IMR-90 (cell line): ENCODE measurements at regions not wholly inside any gene's neighbourhood (a gene's known extent, or its start where the extent isn't known, plus 50 kb on each side); places are given as distances from the start of the nearest gene placed in this dataset.

Source experiments
- CEBPB ChIP-seq: IDR thresholded peaks from 2 replicates; pipeline ENCODE4 v1.6.1; 2012; ENCODE audit warnings: low read depth, low read length, improper control_type of control experiment
- ELK1 ChIP-seq: fragments of 150-350 bp; IDR thresholded peaks from 2 replicates; pipeline ENCODE4 v1.6.1; 2016; ENCODE audit warnings: low read depth, mild to moderate bottlenecking, low read length, moderate library complexity, borderline replicate concordance
- MXI1 ChIP-seq: IDR thresholded peaks from 2 replicates; pipeline ENCODE4 v1.6.1; 2012; ENCODE audit warnings: low read depth, mild to moderate bottlenecking, low read length, moderate library complexity, borderline replicate concordance
- POLR2A ChIP-seq: IDR thresholded peaks from 2 replicates; pipeline ENCODE4 v1.6.1; 2012; ENCODE audit warnings: mild to moderate bottlenecking, low read depth, low read length
- SMC3 ChIP-seq: fragments of 150-350 bp; IDR thresholded peaks from 2 replicates; pipeline ENCODE4 v1.6.1; 2016; ENCODE audit warnings: low read depth, mild to moderate bottlenecking, antibody characterized with exemption, low read length, moderate library complexity
- TF ChIP-seq, protein P1 (sequence below): fragments of 150-350 bp; IDR thresholded peaks from 2 replicates; pipeline ENCODE4 v1.6.1; 2017; ENCODE audit warnings: mild to moderate bottlenecking, antibody characterized with exemption, low read length, low read depth
- TF ChIP-seq, protein P2 (sequence below): conservative IDR thresholded peaks from 2 replicates; pipeline ENCODE4 v1.5.1; 2012; ENCODE audit warnings: mild to moderate bottlenecking, low read depth, low read length, improper control_type of control experiment

GRCh38 chr2:19784456-19784855 lies 117.3 kb downstream of the TTC32 start:
- TF ChIP-seq POLR2A (no peak), CEBPB (no peak), MXI1 (no peak), SMC3 (no peak), ELK1 (no peak)
- TF ChIP-seq, protein P1, sequence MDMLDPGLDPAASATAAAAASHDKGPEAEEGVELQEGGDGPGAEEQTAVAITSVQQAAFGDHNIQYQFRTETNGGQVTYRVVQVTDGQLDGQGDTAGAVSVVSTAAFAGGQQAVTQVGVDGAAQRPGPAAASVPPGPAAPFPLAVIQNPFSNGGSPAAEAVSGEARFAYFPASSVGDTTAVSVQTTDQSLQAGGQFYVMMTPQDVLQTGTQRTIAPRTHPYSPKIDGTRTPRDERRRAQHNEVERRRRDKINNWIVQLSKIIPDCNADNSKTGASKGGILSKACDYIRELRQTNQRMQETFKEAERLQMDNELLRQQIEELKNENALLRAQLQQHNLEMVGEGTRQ = no peak
- TF ChIP-seq, protein P2, sequence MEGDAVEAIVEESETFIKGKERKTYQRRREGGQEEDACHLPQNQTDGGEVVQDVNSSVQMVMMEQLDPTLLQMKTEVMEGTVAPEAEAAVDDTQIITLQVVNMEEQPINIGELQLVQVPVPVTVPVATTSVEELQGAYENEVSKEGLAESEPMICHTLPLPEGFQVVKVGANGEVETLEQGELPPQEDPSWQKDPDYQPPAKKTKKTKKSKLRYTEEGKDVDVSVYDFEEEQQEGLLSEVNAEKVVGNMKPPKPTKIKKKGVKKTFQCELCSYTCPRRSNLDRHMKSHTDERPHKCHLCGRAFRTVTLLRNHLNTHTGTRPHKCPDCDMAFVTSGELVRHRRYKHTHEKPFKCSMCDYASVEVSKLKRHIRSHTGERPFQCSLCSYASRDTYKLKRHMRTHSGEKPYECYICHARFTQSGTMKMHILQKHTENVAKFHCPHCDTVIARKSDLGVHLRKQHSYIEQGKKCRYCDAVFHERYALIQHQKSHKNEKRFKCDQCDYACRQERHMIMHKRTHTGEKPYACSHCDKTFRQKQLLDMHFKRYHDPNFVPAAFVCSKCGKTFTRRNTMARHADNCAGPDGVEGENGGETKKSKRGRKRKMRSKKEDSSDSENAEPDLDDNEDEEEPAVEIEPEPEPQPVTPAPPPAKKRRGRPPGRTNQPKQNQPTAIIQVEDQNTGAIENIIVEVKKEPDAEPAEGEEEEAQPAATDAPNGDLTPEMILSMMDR = no peak
